NCI-H1436 (cell line): ENCODE measurements at regions not wholly inside any gene's neighbourhood (a gene's known extent, or its start where the extent isn't known, plus 50 kb on each side); places are given as distances from the start of the nearest gene placed in this dataset.

Experiments used
- DNase-seq: peaks from one replicate; lab custom pipeline; 2025; lab: John Stamatoyannopoulos, UW

DNA sequence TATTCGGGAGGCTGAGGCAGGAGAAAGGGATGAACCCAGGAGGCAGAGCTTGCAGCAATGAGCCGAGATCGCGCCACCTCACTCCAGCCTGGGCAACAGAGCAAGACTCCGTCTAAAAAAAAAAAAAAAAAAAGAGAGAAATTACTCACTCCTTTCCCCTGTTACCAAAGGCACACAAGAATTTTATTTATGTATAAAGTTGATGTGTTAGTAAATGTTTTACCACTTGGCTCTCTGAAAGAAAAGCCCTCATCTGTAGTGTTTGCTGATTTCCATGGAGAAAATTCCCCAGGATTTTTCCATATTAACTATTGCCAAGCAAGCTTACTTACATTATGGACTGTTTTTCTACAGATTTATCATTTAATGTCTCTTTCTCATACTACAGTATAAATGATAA is 142.1 kb upstream of the PABPC4L start:
- no peak for DNase-seq

DNA sequence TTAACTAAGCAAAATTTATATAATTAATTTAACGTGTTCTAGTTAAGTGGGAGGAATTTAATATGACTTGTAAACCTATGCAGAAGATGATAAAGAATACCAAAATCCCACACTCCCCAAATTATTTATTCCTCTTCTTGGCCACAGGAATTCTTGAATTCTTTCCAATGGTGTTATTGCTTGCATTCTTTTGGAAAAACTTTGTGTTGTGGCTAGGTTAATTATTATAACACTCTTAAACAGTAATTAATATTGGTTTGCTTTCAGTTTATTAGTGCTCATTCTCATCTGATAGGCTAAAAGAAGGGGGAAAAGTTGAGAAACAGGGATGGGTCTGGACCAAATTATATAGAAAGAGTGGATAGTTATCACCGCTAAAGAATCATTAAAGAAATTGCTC is 141.5 kb upstream of the PABPC4L start:
- DNase-seq, result no peak

DNA sequence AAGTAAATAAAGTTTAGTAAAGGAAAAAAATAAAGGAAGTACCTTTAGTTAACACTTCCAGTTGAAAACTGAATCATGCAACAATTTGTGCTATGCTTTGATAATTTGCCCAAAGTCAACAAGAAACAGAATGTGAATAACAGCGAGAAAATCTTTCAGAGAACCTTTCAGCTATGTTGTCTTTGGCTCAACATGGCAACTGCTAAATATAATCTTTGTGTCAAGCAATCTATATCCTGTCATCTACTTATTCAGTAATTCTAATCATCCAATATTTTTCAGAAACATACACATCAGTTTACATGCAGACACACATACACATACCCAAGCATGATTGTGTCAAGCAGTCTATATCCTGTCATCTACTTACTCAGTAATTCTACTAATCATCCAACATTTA is 136.0 kb upstream of the PABPC4L start:
- no peak for DNase-seq

DNA sequence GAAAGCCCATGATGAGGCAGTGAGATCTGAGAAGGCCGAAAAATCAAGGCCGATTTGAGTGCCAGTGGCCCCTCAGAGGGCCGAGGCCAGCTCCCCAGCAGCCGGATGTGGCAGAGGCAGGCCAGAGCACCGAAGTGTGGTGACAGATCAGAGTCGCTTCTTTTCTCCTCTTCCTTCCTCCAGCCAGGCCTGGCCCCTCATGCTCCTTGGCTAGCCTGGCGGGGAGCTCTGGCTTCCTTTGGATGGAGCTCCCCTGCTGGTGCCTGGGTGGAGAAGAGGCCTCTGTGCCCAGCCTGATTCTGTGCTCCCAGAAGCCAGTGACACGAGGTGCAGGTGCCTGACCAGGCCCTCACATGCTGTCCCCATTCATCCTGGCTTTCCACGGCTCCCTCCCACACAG is 127.2 kb upstream of the PABPC4L start:
- DNase-seq, result no peak

DNA sequence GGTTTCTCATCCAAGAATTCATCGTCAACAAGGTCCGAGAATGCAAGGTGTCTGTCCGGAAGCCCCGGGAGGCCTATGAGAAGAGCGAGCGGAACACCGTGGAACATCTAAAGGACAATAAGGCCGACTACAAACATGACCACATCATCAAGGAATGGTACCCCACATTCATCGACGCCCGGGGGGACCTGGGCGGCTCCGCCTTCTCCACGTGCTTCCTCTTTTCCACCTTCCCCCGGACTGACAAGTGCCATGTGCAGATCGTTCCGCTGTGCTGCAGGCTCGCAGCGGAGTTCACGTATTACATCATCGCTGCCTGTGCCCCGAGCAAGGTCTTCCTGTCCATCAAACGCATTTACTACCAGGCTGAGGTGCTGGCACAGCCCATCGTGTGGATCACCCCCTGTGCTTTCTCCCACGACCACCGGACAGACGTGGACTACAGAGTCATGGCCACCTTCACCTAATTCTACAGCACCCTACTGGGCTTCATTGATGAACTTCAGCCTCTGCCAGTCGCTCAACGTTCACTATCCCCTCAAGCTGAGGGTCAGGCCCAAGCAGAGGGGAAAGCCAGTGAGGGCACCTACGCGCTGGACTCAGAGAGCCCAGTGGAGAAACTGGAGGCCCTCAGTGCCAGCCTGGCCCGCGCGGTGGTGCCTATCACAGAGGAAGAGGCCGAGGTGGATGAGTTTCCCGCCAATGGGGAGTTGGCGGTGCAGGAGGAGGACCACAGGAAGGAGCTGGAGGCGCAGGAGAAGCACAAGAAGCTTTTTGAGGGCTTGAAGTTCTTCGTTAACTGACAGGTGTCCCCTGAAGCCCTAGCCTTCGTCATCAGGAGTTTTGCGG is 125.9 kb upstream of the PABPC4L start:
- DNase-seq, result no peak

DNA sequence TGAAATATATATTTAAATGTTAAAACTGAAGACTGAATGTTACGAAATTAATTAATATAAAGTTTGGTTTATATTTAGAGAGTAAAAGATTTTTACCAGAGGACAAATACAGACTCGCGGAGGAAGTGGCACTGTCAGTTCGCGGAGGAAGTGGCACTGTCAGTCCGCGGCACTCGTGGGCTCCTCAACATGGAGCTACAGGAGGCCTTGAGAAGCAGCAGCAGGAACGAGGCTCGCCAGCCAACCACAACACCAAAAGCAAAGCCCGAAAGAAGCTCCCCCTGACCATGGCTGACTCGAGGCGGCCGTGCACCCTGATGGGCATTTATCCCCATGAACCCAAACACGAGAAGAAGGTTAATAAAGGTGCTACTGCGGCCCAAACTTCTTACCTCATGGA is 125.3 kb upstream of the PABPC4L start:
- no peak for DNase-seq

DNA sequence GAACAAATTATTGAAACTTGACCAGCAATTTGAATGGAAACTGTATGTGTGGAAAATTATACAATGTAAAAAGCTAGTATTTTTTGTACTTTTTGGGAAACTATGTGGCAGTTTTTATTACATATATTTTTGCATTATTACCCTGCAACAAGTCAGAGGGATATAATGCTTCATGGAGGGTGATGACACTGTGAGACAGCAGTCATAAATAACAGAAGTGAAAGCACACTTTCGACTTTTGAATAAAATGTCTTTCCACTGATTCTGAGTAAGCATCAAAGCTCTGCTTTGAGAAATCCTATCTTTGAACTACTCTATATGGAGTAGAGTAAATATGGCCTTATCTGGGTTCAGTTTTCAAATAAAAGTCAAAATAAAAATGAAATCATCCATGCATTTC is 122.6 kb upstream of the PABPC4L start:
- no peak for DNase-seq

DNA sequence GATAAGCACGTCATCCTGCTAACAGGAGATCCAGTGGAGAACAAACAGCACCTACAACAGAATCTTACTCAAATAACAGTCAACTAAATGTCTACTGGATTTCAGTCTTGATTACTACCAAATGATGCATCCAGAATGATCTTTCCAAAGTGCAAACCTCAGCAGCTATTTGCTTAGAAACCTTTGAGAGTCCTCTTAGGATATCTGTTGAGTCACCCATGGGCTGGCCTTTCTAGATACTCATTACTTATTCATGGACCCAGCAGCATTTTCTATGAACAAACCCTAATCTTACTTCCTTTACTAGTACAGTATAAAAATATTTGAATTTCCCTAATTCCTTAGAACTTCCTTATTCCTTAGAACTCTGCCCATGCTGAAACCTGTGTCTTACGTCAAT is 118.5 kb upstream of the PABPC4L start:
- DNase-seq, result no peak

DNA sequence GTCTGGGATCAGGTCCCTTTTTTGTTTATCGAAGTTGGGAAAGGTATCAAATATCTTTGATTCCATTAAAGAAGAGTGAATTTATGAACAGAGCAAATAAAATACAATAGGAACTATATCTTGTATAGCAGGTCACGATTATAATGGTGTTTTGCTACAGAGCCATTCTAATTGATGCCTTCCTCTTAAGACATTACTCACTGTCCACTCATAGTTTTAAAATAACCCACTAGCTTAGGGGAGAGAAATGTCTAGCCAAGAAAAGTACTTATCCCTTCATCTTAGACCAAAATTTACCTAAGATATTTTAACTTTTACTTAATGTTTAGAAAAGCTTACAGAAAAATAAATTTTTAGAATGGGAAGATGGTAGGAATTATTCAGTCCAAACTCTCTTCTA is 112.0 kb upstream of the PABPC4L start:
- DNase-seq, result no peak

DNA sequence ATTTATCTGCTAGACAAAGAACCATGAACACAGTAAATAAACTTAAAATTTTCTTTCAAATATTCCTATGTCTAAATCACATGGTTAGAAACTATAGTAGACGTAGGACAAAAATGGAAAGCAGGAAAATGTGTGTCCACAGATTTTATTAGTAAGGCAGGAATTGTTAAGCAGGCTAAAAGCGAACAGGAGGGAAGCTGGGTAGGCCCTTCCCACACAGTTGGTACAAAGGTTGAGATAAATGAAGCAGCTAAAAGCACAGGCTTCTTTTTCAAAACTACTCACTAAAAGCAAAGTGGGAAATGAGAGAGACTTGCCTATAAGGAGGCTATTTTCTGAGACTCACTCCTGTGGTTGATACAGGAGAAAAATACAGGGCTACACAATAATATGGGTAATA is 108.1 kb upstream of the PABPC4L start:
- DNase-seq, result no peak

DNA sequence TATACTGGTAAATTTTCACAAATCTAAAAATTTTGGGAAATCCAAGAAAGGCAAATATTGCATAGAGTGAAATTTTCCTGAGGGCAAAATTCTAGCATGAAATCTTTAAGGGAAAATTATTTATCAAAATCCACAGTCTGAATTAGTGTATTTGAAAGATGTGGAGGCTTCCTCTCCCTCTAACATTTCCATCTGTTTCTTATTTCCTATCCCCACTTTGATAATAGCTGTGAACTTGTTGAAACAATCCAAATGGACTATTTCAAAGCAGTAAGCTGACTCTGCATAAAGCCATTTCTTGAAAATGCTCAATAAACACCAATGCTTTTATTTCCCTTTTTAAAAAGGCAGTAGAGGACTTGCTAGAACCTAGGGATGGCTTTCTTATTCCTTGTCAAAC is 107.3 kb upstream of the PABPC4L start:
- DNase-seq, result no peak

DNA sequence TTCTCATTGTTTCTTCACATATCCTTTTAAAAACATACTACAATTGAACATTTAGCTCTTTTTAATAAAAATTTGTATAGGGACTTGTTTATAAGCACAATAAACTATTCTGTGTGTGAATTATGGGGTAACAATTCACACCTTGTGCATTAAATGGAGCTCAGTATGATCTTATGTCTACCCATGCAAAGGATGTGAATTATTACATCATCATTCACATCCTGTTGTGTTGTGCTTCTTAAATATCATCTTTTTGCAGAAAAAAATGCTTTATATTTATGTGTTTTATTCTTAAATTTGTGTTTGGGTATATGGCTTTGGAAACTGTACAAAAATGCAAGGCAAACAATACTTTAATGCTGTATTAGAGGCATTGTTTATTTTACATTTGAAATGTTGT is 96.7 kb upstream of the PABPC4L start:
- DNase-seq, result no peak

DNA sequence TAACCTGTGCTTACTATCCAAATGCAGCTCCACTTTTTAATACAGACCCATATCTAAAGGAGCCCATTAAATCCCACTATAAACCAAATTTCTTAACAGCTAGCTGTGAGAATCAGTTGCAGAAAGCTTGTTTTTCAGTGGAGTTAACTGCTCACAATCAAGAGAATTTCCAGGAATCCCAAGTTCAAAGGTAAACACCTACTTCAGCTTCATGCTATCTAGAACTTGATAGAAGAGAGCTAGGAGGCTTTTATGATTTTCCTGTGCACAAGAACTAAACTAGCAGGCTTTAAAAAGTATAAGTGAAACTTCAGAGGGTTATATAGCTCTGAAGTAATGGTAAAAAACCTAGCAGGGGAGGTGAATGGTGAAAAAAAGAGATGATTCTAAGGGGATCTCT is 96.2 kb upstream of the PABPC4L start:
- DNase-seq, result no peak

DNA sequence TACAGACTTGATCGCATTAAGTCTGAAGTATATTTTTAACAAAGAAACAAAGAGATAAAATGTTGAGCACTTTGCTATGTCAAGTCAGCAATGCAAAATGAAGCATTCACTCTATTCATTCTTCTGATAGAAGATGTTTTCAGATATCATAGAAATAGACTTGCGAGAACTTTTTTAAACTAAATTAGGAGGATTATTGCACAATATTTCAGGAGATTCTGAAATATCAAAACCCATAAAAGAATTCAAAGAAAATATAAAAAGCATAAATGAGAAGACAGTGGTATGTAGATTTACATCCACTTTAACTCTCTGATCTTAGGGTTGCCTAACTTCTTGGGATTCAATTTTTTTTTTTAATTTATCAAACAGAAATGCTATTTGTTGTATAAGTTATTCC is 81.1 kb upstream of the PABPC4L start:
- no peak for DNase-seq

DNA sequence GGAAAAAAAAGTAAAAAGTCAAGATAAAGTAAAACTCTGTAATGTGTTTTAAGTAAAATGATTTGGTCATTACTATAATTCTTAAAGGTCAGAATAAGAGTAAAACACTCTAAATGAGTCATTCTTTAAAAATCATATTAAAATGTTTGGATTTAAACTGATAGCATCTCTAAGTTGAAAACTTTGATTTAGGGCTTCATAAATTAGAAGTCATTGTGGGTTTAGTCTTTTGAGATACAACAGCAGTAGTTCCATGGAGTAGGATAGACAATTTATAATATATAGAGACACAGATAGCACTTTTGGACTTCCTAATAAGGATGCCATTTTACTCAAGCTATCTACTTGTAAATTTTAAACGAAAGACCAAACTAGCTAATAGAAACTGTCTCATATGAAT is 77.1 kb upstream of the PABPC4L start:
- no peak for DNase-seq

DNA sequence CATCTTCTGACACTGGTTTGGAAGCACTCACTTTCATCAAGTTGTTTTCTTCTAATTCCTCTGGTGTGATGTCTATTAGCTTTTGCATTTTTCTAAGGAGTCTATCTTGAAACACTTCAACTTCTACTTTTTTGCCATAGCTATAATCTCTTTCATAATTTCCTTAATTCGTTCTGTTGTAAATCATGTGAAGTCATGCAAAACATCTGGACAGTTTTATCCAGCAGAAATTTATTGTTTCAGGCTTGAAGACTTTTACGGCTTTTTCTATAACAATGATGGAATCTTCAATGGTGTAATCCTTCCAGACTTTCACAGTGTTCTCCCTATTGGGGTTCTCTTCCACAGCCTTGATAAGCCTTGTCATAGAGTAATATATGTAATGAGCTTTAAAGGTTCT is 74.9 kb upstream of the PABPC4L start:
- DNase-seq, result no peak

DNA sequence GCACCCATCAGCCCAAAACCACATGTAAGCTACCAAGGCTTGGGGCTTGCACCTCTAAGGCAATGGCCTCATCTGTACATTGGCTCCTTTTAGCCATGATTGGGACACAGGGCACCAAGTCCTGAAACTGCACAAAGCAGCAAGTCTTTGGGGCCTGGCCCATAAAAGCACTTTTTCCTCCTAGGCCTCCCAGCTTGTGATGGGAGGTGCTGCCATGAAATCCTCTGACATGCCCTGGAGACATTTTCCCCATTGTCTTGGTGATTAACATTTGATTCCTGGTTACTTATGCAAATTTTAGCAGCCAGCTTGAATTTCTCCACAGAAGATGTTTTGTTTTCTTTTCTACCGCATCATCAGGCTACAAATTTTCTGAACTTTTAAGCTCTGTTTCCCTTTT is 58.5 kb upstream of the PABPC4L start:
- DNase-seq, result no peak
